ENCODE measurements at regions not wholly inside any gene's neighbourhood (a gene's known extent, or its start where the extent isn't known, plus 50 kb on each side); places are given as distances from the start of the nearest gene placed in this dataset.
"Not testable (repeated sequence)": the region's sequence is repeated elsewhere in the genome, so short reads cannot be mapped to it uniquely, and the experiment has no call there.

DNA sequence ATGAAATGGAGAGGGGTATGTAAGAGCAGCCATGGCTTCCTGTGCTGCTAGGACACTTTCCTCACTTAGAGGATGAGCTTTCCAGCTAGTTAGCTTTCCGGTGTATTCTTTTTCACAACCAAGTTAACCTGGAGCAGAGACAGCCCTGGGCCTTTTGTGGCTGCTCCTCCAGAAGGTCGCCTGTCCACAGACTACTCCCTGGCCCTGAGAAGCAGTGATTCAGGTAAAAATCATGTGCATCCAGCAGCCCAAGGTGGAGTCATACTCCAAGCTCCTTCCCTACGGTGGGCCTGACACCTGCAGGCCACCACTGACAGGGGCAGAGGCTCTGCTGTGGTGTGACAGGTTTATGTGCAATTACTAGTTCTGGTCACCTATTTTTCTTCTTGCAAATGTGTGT, 187.2 kb downstream of the ANKRD30B start:
- no peak for DNase-seq (ENCODE audit: low read depth)
- no peak overlapping the region for H3K4me3 ChIP-seq (ENCODE audit: low read depth, low read length)
- TF ChIP-seq CTCF (IDR thresholded peaks at IDR 0.05; ENCODE audit: low read depth, low read length) = no peak
- TF ChIP-seq MYC (IDR thresholded peaks at IDR 0.05; ENCODE audit: low read depth, low read length) = no peak
- TF ChIP-seq, protein P1, sequence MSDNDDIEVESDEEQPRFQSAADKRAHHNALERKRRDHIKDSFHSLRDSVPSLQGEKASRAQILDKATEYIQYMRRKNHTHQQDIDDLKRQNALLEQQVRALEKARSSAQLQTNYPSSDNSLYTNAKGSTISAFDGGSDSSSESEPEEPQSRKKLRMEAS (IDR thresholded peaks at IDR 0.05; ENCODE audit: low read depth, low read length) = no peak
- no peak for TF ChIP-seq POLR2A (IDR thresholded peaks at IDR 0.05; ENCODE audit: extremely low read depth, insufficient read length)

- no peak for DNase-seq (ENCODE audit: low read depth)
- H3K4me3 ChIP-seq (ENCODE audit: low read depth, low read length) = no peak overlapping the region
- TF ChIP-seq, protein P1 (IDR thresholded peaks at IDR 0.05; ENCODE audit: low read depth, low read length) = no peak
- TF ChIP-seq POLR2A (IDR thresholded peaks at IDR 0.05; ENCODE audit: extremely low read depth, insufficient read length) = no peak
- no peak for TF ChIP-seq MYC (IDR thresholded peaks at IDR 0.05; ENCODE audit: low read depth, low read length)
- no peak for TF ChIP-seq CTCF (IDR thresholded peaks at IDR 0.05; ENCODE audit: low read depth, low read length)
These were observed 188.3 kb downstream of the ANKRD30B start for GRCh38 chr18:14936313-14936712.

GRCh38 chr18:14937271-14937670, 189.3 kb downstream of the ANKRD30B start:
- TF ChIP-seq MYC (IDR thresholded peaks at IDR 0.05; ENCODE audit: low read depth, low read length) (no peak), POLR2A (IDR thresholded peaks at IDR 0.05; ENCODE audit: extremely low read depth, insufficient read length) (no peak), CTCF (IDR thresholded peaks at IDR 0.05; ENCODE audit: low read depth, low read length) (no peak)
- TF ChIP-seq, protein P1 (IDR thresholded peaks at IDR 0.05; ENCODE audit: low read depth, low read length) = no peak
- no peak for DNase-seq (ENCODE audit: low read depth)
- no peak overlapping the region for H3K4me3 ChIP-seq (ENCODE audit: low read depth, low read length)

GRCh38 chr18:14939141-14939540, 191.2 kb downstream of the ANKRD30B start:
- no peak overlapping the region for H3K4me3 ChIP-seq (ENCODE audit: low read depth, low read length)
- no peak for DNase-seq (ENCODE audit: low read depth)
- TF ChIP-seq POLR2A (IDR thresholded peaks at IDR 0.05; ENCODE audit: extremely low read depth, insufficient read length) (no peak), MYC (IDR thresholded peaks at IDR 0.05; ENCODE audit: low read depth, low read length) (no peak), CTCF (IDR thresholded peaks at IDR 0.05; ENCODE audit: low read depth, low read length) (no peak)
- TF ChIP-seq, protein P1 (IDR thresholded peaks at IDR 0.05; ENCODE audit: low read depth, low read length) = no peak

DNA sequence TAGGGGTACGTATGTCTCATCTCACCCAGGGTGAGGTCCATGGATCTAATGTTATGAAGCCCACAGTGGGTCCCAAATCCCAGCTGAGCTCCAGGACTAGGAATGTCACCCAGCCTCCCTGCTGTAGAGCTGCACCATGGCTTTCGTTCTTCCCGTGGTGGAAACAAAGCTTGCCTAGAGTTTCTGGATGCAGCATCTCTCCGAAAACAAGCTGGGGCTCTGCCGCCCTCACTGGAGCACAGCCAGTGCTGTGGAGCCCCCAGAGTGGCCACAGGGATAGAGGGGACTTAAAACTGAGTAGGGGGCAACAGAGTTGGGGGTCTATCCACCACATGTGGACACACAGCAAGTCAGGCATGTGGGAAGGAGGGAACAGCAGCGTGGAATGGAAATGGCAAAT, 192.1 kb downstream of the ANKRD30B start:
- not testable (repeated sequence) for DNase-seq (ENCODE audit: low read depth); H3K4me3 ChIP-seq (ENCODE audit: low read depth, low read length)

- no peak for TF ChIP-seq MYC (IDR thresholded peaks at IDR 0.05; ENCODE audit: low read depth, low read length)
- no peak for TF ChIP-seq POLR2A (IDR thresholded peaks at IDR 0.05; ENCODE audit: extremely low read depth, insufficient read length)
- TF ChIP-seq CTCF (IDR thresholded peaks at IDR 0.05; ENCODE audit: low read depth, low read length) = no peak
- TF ChIP-seq, protein P1 (IDR thresholded peaks at IDR 0.05; ENCODE audit: low read depth, low read length) = no peak
- no peak overlapping the region for H3K4me3 ChIP-seq (ENCODE audit: low read depth, low read length)
- no peak for DNase-seq (ENCODE audit: low read depth)
These were observed 192.8 kb downstream of the ANKRD30B start for GRCh38 chr18:14940735-14941134.

Data from NB4 (cell line).